OCI-LY7 (cell line): ENCODE measurements at regions not wholly inside any gene's neighbourhood (a gene's known extent, or its start where the extent isn't known, plus 50 kb on each side); places are given as distances from the start of the nearest gene placed in this dataset.

ENCODE experiments used
- BruUV-seq: library from RNA; stranded (reverse); fragments of 400-500 nt; replicated peaks from 2 replicates; lab custom pipeline; 2021; lab: Mats Ljungman, UMichigan
- CTCF ChIA-PET: fragments of 300-600 bp; sonication (Branson Sonifier 250); formaldehyde crosslinking; loops from one replicate; lab custom pipeline; 2022; ENCODE audit warnings: antibody characterized with exemption; ENCODE audit not compliant: unreplicated experiment; lab: Charles Lee
- POLR2A ChIA-PET: fragments of 300-600 bp; sonication (Branson Sonifier 250); formaldehyde crosslinking; loops from one replicate; lab custom pipeline; 2022; ENCODE audit warnings: antibody characterized with exemption; lab: Charles Lee
- DNase-seq: peaks from one replicate; pipeline ENCODE4 v3.0.0-alpha.2; 2015; ENCODE audit warnings: low spot score
- H2AFZ ChIP-seq: fragments of 200-600 bp; sonication (generic), shearing (Covaris generic); 2 replicates; pipeline ENCODE4 v1.6.1; 2014; ENCODE audit warnings: mild to moderate bottlenecking, antibody characterized with exemption, low read length, moderate library complexity
- H3K27ac ChIP-seq: fragments of 200-600 bp; sonication (generic); 2 replicates; pipeline ENCODE4 v1.5.1; 2014; ENCODE audit warnings: mixed run types, low read depth, mild to moderate bottlenecking, moderate library complexity, low read length, inconsistent platforms; ENCODE audit not compliant: poor library complexity, severe bottlenecking
- H3K36me3 ChIP-seq: fragments of 200-600 bp; sonication (generic); 2 replicates; pipeline ENCODE4 v1.6.1; 2014; ENCODE audit warnings: mild to moderate bottlenecking, antibody characterized with exemption, low read length, moderate library complexity, mixed read lengths; ENCODE audit not compliant: insufficient read depth
- H3K4me1 ChIP-seq: fragments of 200-600 bp; sonication (generic); 2 replicates; pipeline ENCODE4 v1.5.1; 2014; ENCODE audit warnings: mild to moderate bottlenecking, low read length; ENCODE audit not compliant: insufficient read depth, poor library complexity, severe bottlenecking
- H3K4me2 ChIP-seq: fragments of 200-600 bp; sonication (generic); 2 replicates; pipeline ENCODE4 v1.6.1; 2014; ENCODE audit warnings: mild to moderate bottlenecking, low read length
- H3K4me3 ChIP-seq: fragments of 200-600 bp; sonication (generic); 2 replicates; pipeline ENCODE4 v1.5.1; 2014; ENCODE audit warnings: mild to moderate bottlenecking, low read depth, low read length; ENCODE audit not compliant: poor library complexity, severe bottlenecking
- H3K79me2 ChIP-seq: fragments of 200-600 bp; sonication (generic); 2 replicates; pipeline ENCODE4 v1.6.1; 2016; ENCODE audit warnings: low read depth, mild to moderate bottlenecking, low read length, moderate library complexity, mixed read lengths; ENCODE audit not compliant: insufficient read depth
- H3K9me2 ChIP-seq: fragments of 200-600 bp; sonication (generic); 2 replicates; pipeline ENCODE4 v1.6.1; 2016; ENCODE audit warnings: mild to moderate bottlenecking, low read length, mixed read lengths; ENCODE audit not compliant: insufficient read depth
- H3K9me3 ChIP-seq: fragments of 200-600 bp; sonication (generic); 2 replicates; pipeline ENCODE4 v1.6.1; 2014; ENCODE audit warnings: mild to moderate bottlenecking, mixed run types, low read length, mixed read lengths
- H4K20me1 ChIP-seq: fragments of 200-600 bp; sonication (generic); 2 replicates; pipeline ENCODE4 v1.6.1; 2014; ENCODE audit warnings: mild to moderate bottlenecking, antibody characterized with exemption, low read length, moderate library complexity, mixed read lengths; ENCODE audit not compliant: insufficient read depth
- EZH2phosphoT487 ChIP-seq: fragments of 200-600 bp; sonication (generic); IDR thresholded peaks from 2 replicates; pipeline ENCODE4 v1.6.1; 2018; ENCODE audit warnings: low read depth, borderline replicate concordance, mild to moderate bottlenecking, mixed run types, antibody characterized with exemption, low read length, moderate library complexity, mixed read lengths
- intact Hi-C: fragments of 100-400 bp; cut with micrococcal nuclease; formaldehyde crosslinking; loops from one replicate; pipeline ENCODE4 v1.10.0; 2022; ENCODE audit not compliant: unreplicated experiment
- TF ChIP-seq, protein P1 (sequence below): fragments of 200-600 bp; sonication (generic); conservative IDR thresholded peaks from 2 replicates; pipeline ENCODE4 v1.5.1; 2014; ENCODE audit warnings: mild to moderate bottlenecking, antibody characterized with exemption, low read length, moderate library complexity, mixed read lengths

DNA sequence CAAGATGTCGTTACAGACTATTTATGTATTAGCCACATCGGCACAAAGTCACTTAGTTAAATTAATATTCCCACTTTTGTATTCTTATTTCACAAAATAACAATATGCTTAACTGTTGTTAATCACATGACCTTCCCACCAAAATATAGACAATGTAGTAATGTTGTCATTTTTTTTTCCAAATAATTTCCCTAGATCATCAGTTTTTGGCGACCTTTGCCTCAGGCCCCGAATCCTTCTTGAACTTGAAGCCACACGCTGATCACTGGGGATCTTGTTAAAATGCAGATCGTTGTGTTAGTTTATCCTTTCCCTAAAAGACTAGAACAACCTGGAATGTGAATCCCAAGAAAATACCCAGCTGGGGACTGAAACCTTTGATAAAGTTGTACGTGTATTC lies 497.6 kb downstream of the SUCLG1 start:
- H3K9me2 ChIP-seq, result no peaks in the 10 kb centered on the region
- no peak overlapping the region for H2AFZ ChIP-seq
- no peaks in the 10 kb centered on the region for H3K79me2 ChIP-seq
- intact Hi-C loops, result no loop called here
- BruUV-seq, result no TSS peak
- ChIA-PET CTCF (no interaction called here), POLR2A (no interaction called here)
- H4K20me1 ChIP-seq, result no peaks in the 10 kb centered on the region
- no peaks in the 10 kb centered on the region for H3K36me3 ChIP-seq
- no peak overlapping the region for H3K4me3 ChIP-seq
- no peak for DNase-seq
- no peaks in the 10 kb centered on the region for H3K9me3 ChIP-seq
- no peaks in the 10 kb centered on the region for H3K4me1 ChIP-seq
- no peak overlapping the region for H3K4me2 ChIP-seq
- H3K27ac ChIP-seq, result no peak overlapping the region
- TF ChIP-seq, protein P1, sequence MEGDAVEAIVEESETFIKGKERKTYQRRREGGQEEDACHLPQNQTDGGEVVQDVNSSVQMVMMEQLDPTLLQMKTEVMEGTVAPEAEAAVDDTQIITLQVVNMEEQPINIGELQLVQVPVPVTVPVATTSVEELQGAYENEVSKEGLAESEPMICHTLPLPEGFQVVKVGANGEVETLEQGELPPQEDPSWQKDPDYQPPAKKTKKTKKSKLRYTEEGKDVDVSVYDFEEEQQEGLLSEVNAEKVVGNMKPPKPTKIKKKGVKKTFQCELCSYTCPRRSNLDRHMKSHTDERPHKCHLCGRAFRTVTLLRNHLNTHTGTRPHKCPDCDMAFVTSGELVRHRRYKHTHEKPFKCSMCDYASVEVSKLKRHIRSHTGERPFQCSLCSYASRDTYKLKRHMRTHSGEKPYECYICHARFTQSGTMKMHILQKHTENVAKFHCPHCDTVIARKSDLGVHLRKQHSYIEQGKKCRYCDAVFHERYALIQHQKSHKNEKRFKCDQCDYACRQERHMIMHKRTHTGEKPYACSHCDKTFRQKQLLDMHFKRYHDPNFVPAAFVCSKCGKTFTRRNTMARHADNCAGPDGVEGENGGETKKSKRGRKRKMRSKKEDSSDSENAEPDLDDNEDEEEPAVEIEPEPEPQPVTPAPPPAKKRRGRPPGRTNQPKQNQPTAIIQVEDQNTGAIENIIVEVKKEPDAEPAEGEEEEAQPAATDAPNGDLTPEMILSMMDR, result no peak
- TF ChIP-seq EZH2phosphoT487, result no peak

DNA sequence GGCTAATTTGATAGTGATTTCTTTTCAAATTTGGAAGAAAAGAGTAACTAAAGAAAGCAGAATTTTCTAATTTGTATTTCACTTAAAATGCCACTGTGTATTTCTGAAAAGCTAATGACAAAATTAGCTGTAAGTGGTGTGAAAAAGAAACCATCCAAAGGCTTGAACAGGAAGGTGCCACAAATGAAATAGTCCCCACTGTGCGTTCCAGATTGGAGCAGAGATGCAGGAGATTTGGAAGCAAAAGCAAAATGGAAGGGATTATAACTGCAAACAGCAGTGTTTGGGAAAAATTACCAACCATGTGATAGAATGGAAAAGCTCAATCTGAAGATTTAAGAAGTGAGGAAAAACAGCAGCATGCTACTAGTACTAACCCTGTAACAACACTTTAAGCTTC lies 498.7 kb downstream of the SUCLG1 start:
- no peak for TF ChIP-seq EZH2phosphoT487
- TF ChIP-seq, protein P1, result no peak
- Histone ChIP-seq H3K36me3 (no peaks in the 10 kb centered on the region), H3K79me2 (no peaks in the 10 kb centered on the region), H3K4me3 (no peak overlapping the region), H3K27ac (no peak overlapping the region), H3K4me1 (no peaks in the 10 kb centered on the region), H3K4me2 (no peak overlapping the region), H2AFZ (no peak overlapping the region), H3K9me2 (no peaks in the 10 kb centered on the region), H3K9me3 (no peaks in the 10 kb centered on the region), H4K20me1 (no peaks in the 10 kb centered on the region)
- no peak for DNase-seq
- intact Hi-C loops, result no loop called here
- BruUV-seq, result no TSS peak
- ChIA-PET CTCF (no interaction called here), POLR2A (interaction anchor here (0.6 to 0.7 kb wide), 3 partner anchors 10 to 1739 kb away, joined by 3 to 4 read pairs (median 3); no protein-coding TSS in a partner anchor)

GRCh38 chr2:83959266-83959665 lies 499.8 kb downstream of the SUCLG1 start:
- TF ChIP-seq, protein P1, result no peak
- TF ChIP-seq EZH2phosphoT487, result no peak
- no peaks in the 10 kb centered on the region for H3K9me2 ChIP-seq
- intact Hi-C loops, result no loop called here
- H4K20me1 ChIP-seq, result no peaks in the 10 kb centered on the region
- no peak overlapping the region for H2AFZ ChIP-seq
- H3K4me2 ChIP-seq, result no peak overlapping the region
- no peaks in the 10 kb centered on the region for H3K4me1 ChIP-seq
- no peaks in the 10 kb centered on the region for H3K79me2 ChIP-seq
- H3K36me3 ChIP-seq, result no peaks in the 10 kb centered on the region
- BruUV-seq, result no TSS peak
- H3K4me3 ChIP-seq, result no peak overlapping the region
- ChIA-PET POLR2A (no interaction called here), CTCF (no interaction called here)
- H3K9me3 ChIP-seq, result no peaks in the 10 kb centered on the region
- no peak for DNase-seq
- H3K27ac ChIP-seq, result no peak overlapping the region
